ENCODE measurements at regions not wholly inside any gene's neighbourhood (a gene's known extent, or its start where the extent isn't known, plus 50 kb on each side); places are given as distances from the start of the nearest gene placed in this dataset.
"Not testable (repeated sequence)": the region's sequence is repeated elsewhere in the genome, so short reads cannot be mapped to it uniquely, and the experiment has no call there.

DNA sequence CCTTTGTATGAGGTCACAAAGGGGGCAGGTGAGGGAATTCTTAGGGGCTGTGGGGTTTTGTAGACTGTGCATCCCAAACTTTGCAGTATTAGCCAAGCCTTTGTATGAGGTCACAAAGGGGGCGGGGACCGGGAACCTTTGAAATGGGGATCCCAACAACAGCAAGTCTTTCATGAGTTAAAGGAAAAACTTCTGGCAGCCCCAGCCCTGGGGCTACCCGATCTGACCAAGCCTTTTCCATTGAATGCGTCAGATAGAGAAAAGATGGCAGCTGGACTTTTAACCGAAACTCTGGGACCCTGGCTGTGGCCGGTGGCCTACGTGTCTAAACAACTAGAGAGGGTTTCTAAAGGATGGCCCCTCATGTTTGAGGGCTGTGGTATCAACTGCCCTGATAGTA is 79.0 kb upstream of the RUBCNL start:
- DNase-seq (ENCODE audit: low spot score), result not testable (repeated sequence)

DNA sequence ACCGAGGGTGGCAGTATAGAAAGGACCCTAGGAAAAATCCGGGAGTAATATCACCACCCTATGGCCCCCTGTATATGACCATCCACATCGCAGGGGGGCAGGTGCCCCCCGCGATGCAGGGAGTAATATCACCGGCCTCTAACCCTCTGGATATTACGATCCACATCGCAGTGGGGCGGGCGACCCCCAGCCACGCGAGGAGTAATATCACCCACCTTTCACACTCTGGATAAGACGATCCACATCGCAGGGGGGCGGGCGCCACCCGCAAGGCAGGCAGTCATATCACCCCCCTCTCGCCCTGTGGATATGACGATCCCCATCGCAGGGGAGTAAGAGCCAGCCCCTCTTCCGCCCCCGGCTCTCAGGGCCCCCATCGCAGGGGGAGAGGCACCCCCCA is 76.7 kb upstream of the RUBCNL start:
- no peak for DNase-seq (ENCODE audit: low spot score)

DNA sequence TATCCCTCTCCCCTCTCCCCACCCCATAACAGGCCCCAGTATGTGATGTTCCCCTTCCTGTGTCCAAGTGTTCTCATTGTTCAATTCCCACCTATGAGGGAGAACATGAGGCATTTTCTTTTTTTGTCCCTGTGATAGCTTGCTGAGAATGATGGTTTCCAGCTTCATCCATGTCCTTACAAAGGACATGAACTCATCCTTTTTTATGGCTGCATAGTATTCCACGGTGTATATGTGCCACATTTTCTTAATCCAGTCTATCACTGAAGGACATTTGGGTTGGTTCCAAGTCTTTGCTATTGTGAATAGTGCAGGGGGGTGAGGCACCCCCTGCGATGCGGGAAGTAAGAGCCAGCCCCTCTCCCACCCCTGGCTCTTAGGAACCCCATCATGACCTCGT is 73.2 kb upstream of the RUBCNL start:
- not testable (repeated sequence) for DNase-seq (ENCODE audit: low spot score)

DNA sequence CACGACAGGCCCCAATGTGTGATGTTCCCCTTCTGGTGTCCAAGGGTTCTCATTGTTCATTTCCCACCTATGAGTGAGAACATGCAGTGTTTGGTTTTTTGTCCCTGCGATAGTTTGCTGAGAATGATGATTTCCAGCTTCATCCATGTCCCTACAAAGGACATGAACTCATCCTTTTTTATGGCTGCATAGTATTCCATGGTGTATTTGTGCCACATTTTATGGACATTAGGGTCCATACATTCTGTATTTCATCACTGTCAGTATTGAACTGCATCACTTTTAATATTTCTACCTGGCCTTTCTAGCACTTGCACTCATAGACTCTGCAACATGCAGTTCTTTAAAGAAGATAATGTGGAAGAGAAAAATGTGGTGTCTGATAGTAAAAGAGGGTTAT is 70.2 kb upstream of the RUBCNL start:
- DNase-seq (ENCODE audit: low spot score), result not testable (repeated sequence)

DNA sequence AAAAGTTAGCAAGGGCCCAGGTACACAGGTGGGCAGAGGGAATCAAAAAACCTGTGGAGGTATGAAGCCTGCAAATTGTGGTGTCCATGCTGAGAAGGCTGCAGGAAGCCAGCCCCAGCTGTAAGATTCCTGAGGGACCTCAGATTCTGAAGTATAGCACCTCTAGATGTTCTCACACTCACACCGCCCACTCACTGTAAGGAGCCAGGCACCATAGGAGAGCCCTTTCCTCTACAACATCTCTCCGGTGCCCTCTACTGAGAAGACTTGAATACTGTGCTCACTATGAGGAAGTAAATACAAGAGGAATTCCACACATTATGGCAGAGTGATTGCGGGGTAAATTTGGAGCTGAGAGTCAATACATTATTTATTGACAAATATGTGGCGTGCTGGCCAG is 68.9 kb upstream of the RUBCNL start:
- DNase-seq (ENCODE audit: low spot score), result not testable (repeated sequence)

DNA sequence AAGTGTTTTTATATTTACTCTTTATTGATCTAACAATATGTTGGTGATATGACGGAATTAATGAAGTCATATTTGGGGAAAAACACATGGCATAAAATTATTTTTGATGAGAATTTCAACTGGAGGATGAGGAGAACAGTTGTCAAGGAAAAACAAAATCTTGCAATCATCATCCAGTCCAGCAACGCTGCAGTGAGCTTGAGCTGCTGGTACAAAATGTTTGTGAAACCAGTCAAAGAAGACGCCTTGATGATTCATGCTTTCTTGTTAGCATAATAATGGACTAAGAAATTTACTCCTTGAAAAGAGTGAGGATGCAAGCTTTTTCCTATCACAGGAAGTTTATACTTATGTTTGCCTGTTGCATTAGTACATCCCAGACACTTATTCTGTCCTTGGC is 64.1 kb upstream of the RUBCNL start:
- DNase-seq (ENCODE audit: low spot score), result not testable (repeated sequence)

DNA sequence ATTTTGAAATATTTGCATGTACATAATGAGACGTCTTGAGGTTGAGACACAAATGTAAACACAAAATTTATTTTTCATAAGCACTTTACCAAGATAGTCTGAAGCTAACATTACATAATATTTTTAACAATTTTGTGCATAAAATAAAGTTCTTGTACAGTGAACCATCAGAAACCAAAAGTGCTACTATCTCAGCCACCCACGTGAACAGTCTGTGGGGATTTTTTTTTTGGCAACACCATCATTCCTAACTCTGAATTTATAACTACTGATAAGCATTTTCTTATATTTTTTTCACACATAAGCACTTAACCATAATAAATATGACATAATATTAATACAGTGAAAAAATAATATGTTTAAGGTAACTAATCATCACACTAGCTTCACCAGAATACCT is 62.9 kb upstream of the RUBCNL start:
- DNase-seq (ENCODE audit: low spot score), result not testable (repeated sequence)

DNA sequence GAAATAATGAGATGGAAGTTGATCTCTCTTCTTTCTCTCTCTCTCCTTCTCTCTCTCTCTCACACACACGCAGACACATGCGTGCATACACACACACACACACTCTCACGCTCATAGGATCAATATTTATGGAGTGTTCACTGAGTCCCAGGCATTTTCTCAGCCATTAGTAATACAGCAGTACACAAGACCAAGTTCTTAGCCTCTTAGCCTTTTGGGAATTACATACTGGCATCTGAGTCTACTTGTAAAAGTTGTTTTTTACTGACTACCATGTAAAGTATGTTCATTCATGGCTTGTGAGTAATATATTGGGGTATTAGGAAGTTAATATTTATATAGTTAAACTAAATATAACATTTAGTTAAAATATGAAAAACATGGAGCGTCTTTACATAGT is 61.1 kb upstream of the RUBCNL start:
- DNase-seq (ENCODE audit: low spot score), result not testable (repeated sequence)

DNA sequence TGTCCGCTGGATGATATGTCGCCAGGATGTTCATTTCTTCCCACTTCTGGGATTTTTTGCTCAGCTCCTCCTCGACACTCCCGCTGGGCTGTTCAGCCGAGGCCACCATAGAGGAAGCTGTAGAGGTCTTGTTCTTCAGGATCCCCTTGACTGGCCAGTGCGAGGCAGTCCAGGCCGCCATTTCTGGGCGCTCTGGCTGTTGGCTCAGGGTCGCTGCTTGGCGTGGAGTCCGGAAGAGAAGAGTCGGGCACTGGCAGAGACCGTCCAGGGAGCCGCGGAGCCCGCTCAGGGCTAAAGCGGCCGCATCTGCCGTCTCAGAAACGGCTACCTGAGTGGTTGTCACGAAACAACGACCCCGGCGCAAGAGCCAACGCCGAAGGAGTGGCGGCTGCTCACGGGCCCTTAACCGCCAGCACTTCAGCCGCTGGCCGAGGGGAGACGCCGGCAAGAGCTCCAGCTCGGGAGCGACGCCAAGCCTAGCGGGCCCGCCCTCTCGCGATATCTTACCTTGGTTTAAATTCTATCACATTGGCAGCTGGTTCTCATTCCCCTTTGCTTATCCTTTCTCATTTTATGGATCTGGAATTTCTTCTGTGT is 50.9 kb upstream of the RUBCNL start:
- peak; percentile 25 for DNase-seq (ENCODE audit: low spot score)

Measured in HuH-7.5 (cell line).